ENCODE measurements at regions not wholly inside any gene's neighbourhood (a gene's known extent, or its start where the extent isn't known, plus 50 kb on each side); places are given as distances from the start of the nearest gene placed in this dataset.

- H4K20me1 ChIP-seq (ENCODE audit: insufficient read depth): no peaks in the 10 kb centered on the region
- H3K27me3 ChIP-seq (ENCODE audit: insufficient read depth, low read depth): no peaks in the 10 kb centered on the region
- no peak overlapping the region for H3K27ac ChIP-seq
- H3K4me2 ChIP-seq: no peak overlapping the region
- H3K36me3 ChIP-seq (ENCODE audit: insufficient read depth): no peaks in the 10 kb centered on the region
- no peak overlapping the region for H2AFZ ChIP-seq (ENCODE audit: low read depth)
- no peak overlapping the region for H3K4me3 ChIP-seq (IDR thresholded peaks at IDR 0.05; ENCODE audit: insufficient read depth, low read depth, low read length)
- H3K9ac ChIP-seq: no peak overlapping the region
- TF ChIP-seq, protein P1, sequence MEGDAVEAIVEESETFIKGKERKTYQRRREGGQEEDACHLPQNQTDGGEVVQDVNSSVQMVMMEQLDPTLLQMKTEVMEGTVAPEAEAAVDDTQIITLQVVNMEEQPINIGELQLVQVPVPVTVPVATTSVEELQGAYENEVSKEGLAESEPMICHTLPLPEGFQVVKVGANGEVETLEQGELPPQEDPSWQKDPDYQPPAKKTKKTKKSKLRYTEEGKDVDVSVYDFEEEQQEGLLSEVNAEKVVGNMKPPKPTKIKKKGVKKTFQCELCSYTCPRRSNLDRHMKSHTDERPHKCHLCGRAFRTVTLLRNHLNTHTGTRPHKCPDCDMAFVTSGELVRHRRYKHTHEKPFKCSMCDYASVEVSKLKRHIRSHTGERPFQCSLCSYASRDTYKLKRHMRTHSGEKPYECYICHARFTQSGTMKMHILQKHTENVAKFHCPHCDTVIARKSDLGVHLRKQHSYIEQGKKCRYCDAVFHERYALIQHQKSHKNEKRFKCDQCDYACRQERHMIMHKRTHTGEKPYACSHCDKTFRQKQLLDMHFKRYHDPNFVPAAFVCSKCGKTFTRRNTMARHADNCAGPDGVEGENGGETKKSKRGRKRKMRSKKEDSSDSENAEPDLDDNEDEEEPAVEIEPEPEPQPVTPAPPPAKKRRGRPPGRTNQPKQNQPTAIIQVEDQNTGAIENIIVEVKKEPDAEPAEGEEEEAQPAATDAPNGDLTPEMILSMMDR (conservative IDR thresholded peaks at IDR 0.05; ENCODE audit: low read depth, low read length): no peak
- no peaks in the 10 kb centered on the region for H3K79me2 ChIP-seq (ENCODE audit: insufficient read depth, low read depth)
- H3K4me1 ChIP-seq (ENCODE audit: low read depth, poor library complexity, severe bottlenecking): no peaks in the 10 kb centered on the region
These were observed 95.0 kb downstream of the DDX1 start for GRCh38 chr2:15686643-15687042.

DNA sequence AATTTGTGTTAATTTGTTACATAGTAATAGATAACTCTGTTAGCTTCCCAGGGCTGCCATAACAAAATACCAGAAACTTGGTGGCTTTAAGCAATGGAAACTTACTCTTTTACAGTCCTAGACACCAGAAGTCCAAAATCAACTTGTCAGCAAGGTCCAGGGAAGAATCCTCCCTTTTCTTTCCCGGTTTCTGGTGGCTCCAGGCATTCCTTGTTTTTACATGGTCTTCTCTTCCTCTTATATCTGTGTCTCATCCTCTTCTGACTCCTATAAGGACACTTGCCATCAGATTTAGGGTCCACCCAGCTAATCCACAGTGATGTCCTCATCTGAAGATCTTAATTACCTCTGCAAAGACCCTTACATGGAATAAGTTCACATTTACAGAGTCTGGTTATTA lies 95.6 kb downstream of the DDX1 start:
- H3K79me2 ChIP-seq (ENCODE audit: insufficient read depth, low read depth): no peaks in the 10 kb centered on the region
- no peaks in the 10 kb centered on the region for H3K4me1 ChIP-seq (ENCODE audit: low read depth, poor library complexity, severe bottlenecking)
- no peaks in the 10 kb centered on the region for H4K20me1 ChIP-seq (ENCODE audit: insufficient read depth)
- H3K27ac ChIP-seq: no peak overlapping the region
- H3K27me3 ChIP-seq (ENCODE audit: insufficient read depth, low read depth): no peaks in the 10 kb centered on the region
- H3K4me2 ChIP-seq: no peak overlapping the region
- no peaks in the 10 kb centered on the region for H3K36me3 ChIP-seq (ENCODE audit: insufficient read depth)
- TF ChIP-seq, protein P1 (conservative IDR thresholded peaks at IDR 0.05; ENCODE audit: low read depth, low read length): no peak
- H3K4me3 ChIP-seq (IDR thresholded peaks at IDR 0.05; ENCODE audit: insufficient read depth, low read depth, low read length): no peak overlapping the region
- H2AFZ ChIP-seq (ENCODE audit: low read depth): no peak overlapping the region
- H3K9ac ChIP-seq: no peak overlapping the region

DNA sequence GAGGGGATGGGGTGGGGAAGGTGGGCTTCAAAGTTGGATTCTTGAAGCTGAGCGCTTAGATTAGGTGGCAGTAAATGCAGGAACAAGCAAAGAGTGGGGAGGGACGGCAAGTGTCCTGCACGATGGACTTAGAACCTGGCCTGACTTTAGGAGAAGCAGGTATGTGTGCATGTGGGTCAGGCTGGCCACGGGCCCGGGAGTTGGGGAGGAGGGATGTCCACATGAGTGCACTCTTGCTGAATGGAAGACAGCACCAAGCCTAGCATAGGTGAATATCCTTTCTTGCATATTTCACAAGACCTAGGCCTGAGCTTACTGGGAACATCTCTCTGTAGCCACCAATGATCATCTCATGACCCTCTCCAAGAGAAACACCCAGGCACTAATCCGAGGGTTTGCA lies 96.1 kb downstream of the DDX1 start:
- H3K27ac ChIP-seq: no peak overlapping the region
- H3K27me3 ChIP-seq (ENCODE audit: insufficient read depth, low read depth): no peaks in the 10 kb centered on the region

DNA sequence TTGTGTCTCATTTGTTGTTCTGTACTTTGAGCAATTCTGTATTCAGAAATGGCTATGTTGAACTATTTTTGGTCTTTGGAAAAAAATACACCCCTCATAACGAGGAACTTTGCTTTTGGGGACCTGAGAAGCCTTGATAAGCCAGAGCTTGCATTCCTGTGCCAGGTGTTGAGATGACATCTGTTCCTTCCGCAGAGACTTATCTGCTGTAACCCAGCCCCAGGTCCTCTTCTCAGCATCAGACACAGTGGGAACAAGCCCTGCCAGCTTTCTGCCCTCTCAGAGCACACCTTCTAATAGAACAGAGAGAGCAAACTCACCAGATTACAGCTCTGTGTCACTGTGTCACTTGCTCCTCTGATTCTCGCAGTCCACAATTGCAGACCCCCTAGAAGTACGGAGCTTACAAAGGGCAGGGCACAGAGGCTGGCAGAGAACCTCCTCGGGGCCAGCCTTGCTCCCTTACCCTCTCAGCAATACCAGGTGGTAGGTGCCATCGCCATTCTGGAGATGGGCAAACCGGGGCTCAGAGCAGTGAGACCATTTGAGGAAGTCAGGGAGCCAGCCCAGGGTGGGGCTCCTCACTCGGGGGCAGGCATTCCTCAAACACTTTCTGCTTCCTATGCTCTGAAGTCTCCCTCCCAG lies 97.4 kb downstream of the DDX1 start:
- Histone ChIP-seq H3K27ac (no peak overlapping the region), H3K36me3 (ENCODE audit: insufficient read depth) (no peaks in the 10 kb centered on the region), H4K20me1 (ENCODE audit: insufficient read depth) (no peaks in the 10 kb centered on the region), H3K4me2 (no peak overlapping the region), H3K4me3 (IDR thresholded peaks at IDR 0.05; ENCODE audit: insufficient read depth, low read depth, low read length) (no peak overlapping the region), H3K79me2 (ENCODE audit: insufficient read depth, low read depth) (no peaks in the 10 kb centered on the region), H2AFZ (ENCODE audit: low read depth) (no peak overlapping the region), H3K4me1 (ENCODE audit: low read depth, poor library complexity, severe bottlenecking) (no peaks in the 10 kb centered on the region), H3K9ac (no peak overlapping the region), H3K27me3 (ENCODE audit: insufficient read depth, low read depth) (no peaks in the 10 kb centered on the region)
- TF ChIP-seq, protein P1 (conservative IDR thresholded peaks at IDR 0.05; ENCODE audit: low read depth, low read length): no peak

More for the DNA sequence above, 96.1 kb downstream of the DDX1 start:
- TF ChIP-seq, protein P1 (conservative IDR thresholded peaks at IDR 0.05; ENCODE audit: low read depth, low read length): no peak
- Histone ChIP-seq H3K79me2 (ENCODE audit: insufficient read depth, low read depth) (no peaks in the 10 kb centered on the region), H3K4me1 (ENCODE audit: low read depth, poor library complexity, severe bottlenecking) (no peaks in the 10 kb centered on the region), H2AFZ (ENCODE audit: low read depth) (no peak overlapping the region), H4K20me1 (ENCODE audit: insufficient read depth) (no peaks in the 10 kb centered on the region), H3K4me2 (no peak overlapping the region), H3K9ac (no peak overlapping the region), H3K36me3 (ENCODE audit: insufficient read depth) (no peaks in the 10 kb centered on the region), H3K4me3 (IDR thresholded peaks at IDR 0.05; ENCODE audit: insufficient read depth, low read depth, low read length) (no peak overlapping the region)

All from KMS-11 (cell line).